SK-N-SH (cell line): ENCODE measurements at regions not wholly inside any gene's neighbourhood (a gene's known extent, or its start where the extent isn't known, plus 50 kb on each side); places are given as distances from the start of the nearest gene placed in this dataset.

Experiments
- CTCF ChIA-PET: fragments of 300-600, 350-600 bp; formaldehyde crosslinking; extraction: SDS; loops from one replicate; lab custom pipeline; 2021; lab: Yijun Ruan, JAX
- POLR2A ChIA-PET: fragments of 350-600 bp; sonication (Branson Sonifier 250); formaldehyde crosslinking; extraction: SDS; loops from one replicate; lab custom pipeline; 2020; ENCODE audit warnings: antibody characterized with exemption, inconsistent platforms; lab: Yijun Ruan, JAX
- DNase-seq: peaks from one replicate; pipeline ENCODE4 v3.0.0; 2012
- H2AFZ ChIP-seq: fragments of 200-600 bp; sonication (generic); 2 replicates; pipeline ENCODE4 v1.8.1; 2016; ENCODE audit warnings: antibody characterized with exemption, mild to moderate bottlenecking, low read depth
- H3F3A ChIP-seq: fragments of 200-600 bp; sonication (generic); replicated peaks from 2 replicates; pipeline ENCODE3; 2016; ENCODE audit warnings: antibody characterized with exemption, mild to moderate bottlenecking; ENCODE audit not compliant: insufficient read depth
- H3K27ac ChIP-seq, 2 experiments: fragments of 200-500 bp in 1 of 2; fragments of 200-600 bp in 1 of 2; sonication (Bioruptor generic) in 1 of 2; sonication (generic), shearing (Covaris generic) in 1 of 2; 2 replicates each; pipeline versions ENCODE4 v1.5.1 to v1.6.1; 2014 to 2016; ENCODE audit warnings: low read depth in 2 of 2, inconsistent platforms in 1 of 2, low read length in 1 of 2, mild to moderate bottlenecking in 1 of 2, mixed read lengths in 1 of 2
- H3K27me3 ChIP-seq: fragments of 200-600 bp; sonication (generic), shearing (Covaris generic); 2 replicates; pipeline ENCODE4 v1.6.1; 2016; ENCODE audit warnings: mixed run types; ENCODE audit not compliant: insufficient read depth
- H3K36me3 ChIP-seq, 2 experiments: fragments of 200-500 bp in 1 of 2; fragments of 200-600 bp in 1 of 2; sonication (Bioruptor generic) in 1 of 2; sonication (generic) in 1 of 2; replicated peaks in 1 of 2; 2 replicates each; pipeline versions ENCODE3 to v1.5.1; 2014 to 2016; ENCODE audit warnings: low read length in 1 of 2, mild to moderate bottlenecking in 1 of 2; ENCODE audit not compliant: insufficient read depth in 2 of 2, control insufficient read depth in 1 of 2
- H3K4me1 ChIP-seq, 2 experiments: fragments of 200-500 bp in 1 of 2; fragments of 200-600 bp in 1 of 2; sonication (Bioruptor generic) in 1 of 2; sonication (generic), shearing (Covaris generic) in 1 of 2; 2 replicates each; pipeline versions ENCODE4 v1.5.1 to v1.6.1; 2014 to 2016; ENCODE audit warnings: low read depth in 1 of 2, low read length in 1 of 2, mixed run types in 1 of 2; ENCODE audit not compliant: insufficient read depth in 2 of 2, control insufficient read depth in 1 of 2
- H3K4me2 ChIP-seq: fragments of 200-600 bp; sonication (generic), shearing (Covaris generic); 2 replicates; pipeline ENCODE4 v1.6.1; 2017; ENCODE audit warnings: mixed run types
- H3K4me3 ChIP-seq, 2 experiments: fragments of 200-500 bp in 1 of 2; fragments of 200-600 bp in 1 of 2; sonication (Bioruptor generic) in 1 of 2; sonication (generic), shearing (Covaris generic) in 1 of 2; 2 replicates each; pipeline versions ENCODE4 v1.5.1 to v1.8.1; 2014 to 2016; ENCODE audit warnings: low read depth in 2 of 2, inconsistent platforms in 1 of 2, low read length in 1 of 2, mild to moderate bottlenecking in 1 of 2, mixed read lengths in 1 of 2, moderate library complexity in 1 of 2
- H3K79me2 ChIP-seq: fragments of 200-600 bp; sonication (generic); 2 replicates; pipeline ENCODE4 v1.8.1; 2017; ENCODE audit warnings: mild to moderate bottlenecking; ENCODE audit not compliant: insufficient read depth
- H3K9ac ChIP-seq: fragments of 200-600 bp; sonication (generic); 2 replicates; pipeline ENCODE4 v1.6.1; 2017; ENCODE audit warnings: mixed run types
- H3K9me2 ChIP-seq: fragments of 200-600 bp; sonication (generic); 2 replicates; pipeline ENCODE4 v1.6.1; 2017; ENCODE audit warnings: mixed run types
- H3K9me3 ChIP-seq: fragments of 200-600 bp; sonication (generic); 2 replicates; pipeline ENCODE4 v1.6.1; 2017; ENCODE audit warnings: mixed run types, mild to moderate bottlenecking, moderate library complexity
- H4K20me1 ChIP-seq: fragments of 200-600 bp; sonication (generic); 2 replicates; pipeline ENCODE4 v1.6.1; 2017; ENCODE audit warnings: mild to moderate bottlenecking, mixed run types; ENCODE audit not compliant: insufficient read depth
- CHD2 ChIP-seq: fragments of 150-350 bp; IDR thresholded peaks from 2 replicates; pipeline ENCODE4 v1.6.1; 2018; ENCODE audit warnings: low read length; ENCODE audit not compliant: partially characterized antibody
- EP300 ChIP-seq, 2 experiments: IDR thresholded peaks; 2 replicates each; pipeline versions ENCODE4 v1.4.0 to v1.6.1; 2012; ENCODE audit warnings: borderline replicate concordance in 1 of 2, low read depth in 1 of 2, low read length in 1 of 2
- FOXM1 ChIP-seq: IDR thresholded peaks from 2 replicates; pipeline ENCODE4 v1.4.0; 2012; ENCODE audit warnings: low read depth, mild to moderate bottlenecking
- GATA2 ChIP-seq: sonication (generic); formaldehyde crosslinking; IDR thresholded peaks from 2 replicates; pipeline ENCODE4 v1.5.0; 2020; ENCODE audit warnings: mild to moderate bottlenecking, missing genetic modification reagents
- JUND ChIP-seq: IDR thresholded peaks from 2 replicates; pipeline ENCODE4 v1.4.0; 2012
- MEF2A ChIP-seq: IDR thresholded peaks from 2 replicates; pipeline ENCODE4 v1.4.0; 2012; ENCODE audit warnings: low read depth, borderline replicate concordance
- NFIC ChIP-seq: IDR thresholded peaks from 2 replicates; pipeline ENCODE4 v1.4.0; 2012; ENCODE audit warnings: borderline replicate concordance
- NRF1 ChIP-seq: IDR thresholded peaks from 2 replicates; pipeline ENCODE4 v1.6.1; 2012; ENCODE audit warnings: low read depth, mild to moderate bottlenecking, low read length
- POLR2AphosphoS5 ChIP-seq: IDR thresholded peaks from 2 replicates; pipeline ENCODE4 v1.6.1; 2012; ENCODE audit warnings: low read depth, low read length
- RAD21 ChIP-seq: IDR thresholded peaks from 2 replicates; pipeline ENCODE4 v1.6.1; 2012; ENCODE audit warnings: mild to moderate bottlenecking, low read length
- RCOR1 ChIP-seq: fragments of 150-350 bp; IDR thresholded peaks from 2 replicates; pipeline ENCODE4 v1.6.1; 2017; ENCODE audit warnings: antibody characterized with exemption, low read length
- RFX5 ChIP-seq: IDR thresholded peaks from 2 replicates; pipeline ENCODE4 v1.6.1; 2012; ENCODE audit warnings: mild to moderate bottlenecking, improper control_type of control experiment, low read length
- RXRA ChIP-seq: IDR thresholded peaks from 2 replicates; pipeline ENCODE4 v1.4.0; 2012; ENCODE audit warnings: low read depth, mild to moderate bottlenecking, borderline replicate concordance
- TCF12 ChIP-seq: IDR thresholded peaks from 2 replicates; pipeline ENCODE4 v1.4.0; 2012
- WGBS: methylation state at CpG from one replicate; pipeline ENCODE4 v1.1.6; 2017; ENCODE audit warnings: low lambda C conversion rate; 5-methylcytosine and 5-hydroxymethylcytosine counted together
- TF ChIP-seq, protein P1 (sequence below): fragments of 200-600 bp; sonication (generic); IDR thresholded peaks from 2 replicates; pipeline ENCODE4 v1.6.1; 2017; ENCODE audit warnings: antibody characterized with exemption, mild to moderate bottlenecking, moderate library complexity
- TF ChIP-seq, protein P2 (sequence below): fragments of 150-350 bp; IDR thresholded peaks from 2 replicates; pipeline ENCODE4 v1.6.1; 2017; ENCODE audit warnings: antibody characterized with exemption, low read length, low read depth, borderline replicate concordance
- TF ChIP-seq, protein P3 (sequence below): IDR thresholded peaks from 2 replicates; pipeline ENCODE4; 2012
- TF ChIP-seq, protein P4 (sequence below): IDR thresholded peaks from 2 replicates; pipeline ENCODE4 v1.4.0; 2012; ENCODE audit warnings: low read depth, borderline replicate concordance
- TF ChIP-seq, protein P5 (sequence below): IDR thresholded peaks from 2 replicates; pipeline ENCODE4 v1.4.0; 2012; ENCODE audit warnings: low read depth, borderline replicate concordance

DNA sequence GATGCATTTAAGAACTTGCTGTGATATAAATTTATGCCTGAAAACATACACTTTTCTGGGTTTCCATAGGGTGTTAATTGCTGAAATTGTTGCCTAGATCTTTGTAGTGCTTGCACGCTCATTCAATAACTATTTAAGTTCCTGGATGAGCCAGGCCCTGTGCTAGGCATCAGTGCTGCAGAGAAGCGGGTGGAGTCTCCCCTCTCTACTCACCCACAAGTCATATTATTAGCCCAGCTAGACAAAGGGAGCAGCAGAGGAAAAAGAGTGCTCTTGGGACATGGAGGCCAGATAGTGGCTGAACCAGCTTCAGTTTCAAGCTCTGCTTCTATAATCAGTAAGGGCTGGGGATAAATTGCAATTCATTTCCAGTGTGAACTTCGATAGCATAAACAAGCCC lies 329.1 kb downstream of the TFAP2B start (continued):
- TF ChIP-seq, protein P1, sequence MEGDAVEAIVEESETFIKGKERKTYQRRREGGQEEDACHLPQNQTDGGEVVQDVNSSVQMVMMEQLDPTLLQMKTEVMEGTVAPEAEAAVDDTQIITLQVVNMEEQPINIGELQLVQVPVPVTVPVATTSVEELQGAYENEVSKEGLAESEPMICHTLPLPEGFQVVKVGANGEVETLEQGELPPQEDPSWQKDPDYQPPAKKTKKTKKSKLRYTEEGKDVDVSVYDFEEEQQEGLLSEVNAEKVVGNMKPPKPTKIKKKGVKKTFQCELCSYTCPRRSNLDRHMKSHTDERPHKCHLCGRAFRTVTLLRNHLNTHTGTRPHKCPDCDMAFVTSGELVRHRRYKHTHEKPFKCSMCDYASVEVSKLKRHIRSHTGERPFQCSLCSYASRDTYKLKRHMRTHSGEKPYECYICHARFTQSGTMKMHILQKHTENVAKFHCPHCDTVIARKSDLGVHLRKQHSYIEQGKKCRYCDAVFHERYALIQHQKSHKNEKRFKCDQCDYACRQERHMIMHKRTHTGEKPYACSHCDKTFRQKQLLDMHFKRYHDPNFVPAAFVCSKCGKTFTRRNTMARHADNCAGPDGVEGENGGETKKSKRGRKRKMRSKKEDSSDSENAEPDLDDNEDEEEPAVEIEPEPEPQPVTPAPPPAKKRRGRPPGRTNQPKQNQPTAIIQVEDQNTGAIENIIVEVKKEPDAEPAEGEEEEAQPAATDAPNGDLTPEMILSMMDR, result no peak
- TF ChIP-seq RAD21 (no peak), TCF12 (no peak), EP300 (IDR thresholded peaks at IDR 0.05; ENCODE audit: borderline replicate concordance in 1 of 2, low read depth in 1 of 2, low read length in 1 of 2) (no peak), FOXM1 (no peak), RCOR1 (no peak)
- TF ChIP-seq, protein P2, sequence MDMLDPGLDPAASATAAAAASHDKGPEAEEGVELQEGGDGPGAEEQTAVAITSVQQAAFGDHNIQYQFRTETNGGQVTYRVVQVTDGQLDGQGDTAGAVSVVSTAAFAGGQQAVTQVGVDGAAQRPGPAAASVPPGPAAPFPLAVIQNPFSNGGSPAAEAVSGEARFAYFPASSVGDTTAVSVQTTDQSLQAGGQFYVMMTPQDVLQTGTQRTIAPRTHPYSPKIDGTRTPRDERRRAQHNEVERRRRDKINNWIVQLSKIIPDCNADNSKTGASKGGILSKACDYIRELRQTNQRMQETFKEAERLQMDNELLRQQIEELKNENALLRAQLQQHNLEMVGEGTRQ, result no peak
- TF ChIP-seq, protein P3, sequence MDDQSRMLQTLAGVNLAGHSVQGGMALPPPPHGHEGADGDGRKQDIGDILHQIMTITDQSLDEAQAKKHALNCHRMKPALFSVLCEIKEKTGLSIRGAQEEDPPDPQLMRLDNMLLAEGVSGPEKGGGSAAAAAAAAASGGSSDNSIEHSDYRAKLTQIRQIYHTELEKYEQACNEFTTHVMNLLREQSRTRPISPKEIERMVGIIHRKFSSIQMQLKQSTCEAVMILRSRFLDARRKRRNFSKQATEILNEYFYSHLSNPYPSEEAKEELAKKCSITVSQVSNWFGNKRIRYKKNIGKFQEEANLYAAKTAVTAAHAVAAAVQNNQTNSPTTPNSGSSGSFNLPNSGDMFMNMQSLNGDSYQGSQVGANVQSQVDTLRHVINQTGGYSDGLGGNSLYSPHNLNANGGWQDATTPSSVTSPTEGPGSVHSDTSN, result no peak
- TF ChIP-seq, protein P4, sequence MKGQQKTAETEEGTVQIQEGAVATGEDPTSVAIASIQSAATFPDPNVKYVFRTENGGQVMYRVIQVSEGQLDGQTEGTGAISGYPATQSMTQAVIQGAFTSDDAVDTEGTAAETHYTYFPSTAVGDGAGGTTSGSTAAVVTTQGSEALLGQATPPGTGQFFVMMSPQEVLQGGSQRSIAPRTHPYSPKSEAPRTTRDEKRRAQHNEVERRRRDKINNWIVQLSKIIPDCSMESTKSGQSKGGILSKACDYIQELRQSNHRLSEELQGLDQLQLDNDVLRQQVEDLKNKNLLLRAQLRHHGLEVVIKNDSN, result no peak

DNA sequence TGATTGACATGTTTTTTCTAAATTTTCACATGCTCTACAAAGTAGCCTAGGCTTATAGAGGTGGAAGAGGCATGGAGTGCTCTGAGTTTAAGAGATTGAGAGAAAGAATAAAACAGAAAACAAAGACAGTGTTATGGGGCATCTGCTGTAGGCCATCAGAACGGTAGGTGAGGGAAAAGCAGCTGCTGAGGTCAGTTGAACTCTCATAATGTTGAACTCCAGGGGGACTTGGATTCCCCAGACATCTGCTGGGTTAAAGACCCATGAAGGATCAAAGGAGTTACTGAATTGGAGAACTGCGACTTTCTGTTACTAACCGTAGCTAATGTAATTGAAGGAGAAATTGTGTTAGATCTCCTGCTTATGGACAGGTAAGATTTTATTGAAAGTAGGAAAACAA lies 333.9 kb downstream of the TFAP2B start:
- no peaks in the 10 kb centered on the region; the same call in 1 of the 2 replicates for H3K9me3 ChIP-seq
- H3F3A ChIP-seq, result no peaks in the 10 kb centered on the region
- H3K27ac ChIP-seq, result no peak overlapping the region
- no peak overlapping the region for H3K9ac ChIP-seq
- H3K9me2 ChIP-seq, result no peaks in the 10 kb centered on the region
- no peak for DNase-seq
- no peaks in the 10 kb centered on the region for H3K79me2 ChIP-seq
- H3K4me3 ChIP-seq, result no peak overlapping the region
- no peaks in the 10 kb centered on the region for H3K36me3 ChIP-seq
- no peaks in the 10 kb centered on the region; a peak in 1 of 4 replicates for H3K4me1 ChIP-seq
- CTCF ChIA-PET, result no interaction called here
- no peaks in the 10 kb centered on the region for H3K27me3 ChIP-seq
- no peaks in the 10 kb centered on the region for H4K20me1 ChIP-seq
- 70% methylated on average over 3 of the region's 3 CpGs for WGBS
- H3K4me2 ChIP-seq, result no peak overlapping the region
- POLR2A ChIA-PET, result no interaction called here
- no peak overlapping the region for H2AFZ ChIP-seq
- TF ChIP-seq MEF2A, result no peak
- TF ChIP-seq RXRA, result no peak
- TF ChIP-seq, protein P2, result no peak
- TF ChIP-seq, protein P5, sequence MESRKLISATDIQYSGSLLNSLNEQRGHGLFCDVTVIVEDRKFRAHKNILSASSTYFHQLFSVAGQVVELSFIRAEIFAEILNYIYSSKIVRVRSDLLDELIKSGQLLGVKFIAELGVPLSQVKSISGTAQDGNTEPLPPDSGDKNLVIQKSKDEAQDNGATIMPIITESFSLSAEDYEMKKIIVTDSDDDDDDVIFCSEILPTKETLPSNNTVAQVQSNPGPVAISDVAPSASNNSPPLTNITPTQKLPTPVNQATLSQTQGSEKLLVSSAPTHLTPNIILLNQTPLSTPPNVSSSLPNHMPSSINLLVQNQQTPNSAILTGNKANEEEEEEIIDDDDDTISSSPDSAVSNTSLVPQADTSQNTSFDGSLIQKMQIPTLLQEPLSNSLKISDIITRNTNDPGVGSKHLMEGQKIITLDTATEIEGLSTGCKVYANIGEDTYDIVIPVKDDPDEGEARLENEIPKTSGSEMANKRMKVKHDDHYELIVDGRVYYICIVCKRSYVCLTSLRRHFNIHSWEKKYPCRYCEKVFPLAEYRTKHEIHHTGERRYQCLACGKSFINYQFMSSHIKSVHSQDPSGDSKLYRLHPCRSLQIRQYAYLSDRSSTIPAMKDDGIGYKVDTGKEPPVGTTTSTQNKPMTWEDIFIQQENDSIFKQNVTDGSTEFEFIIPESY, result no peak
- no peak for TF ChIP-seq CHD2
- no peak for TF ChIP-seq POLR2AphosphoS5
- no peak for TF ChIP-seq NRF1
- TF ChIP-seq NFIC, result no peak
- no peak for TF ChIP-seq FOXM1
- no peak for TF ChIP-seq EP300 (IDR thresholded peaks at IDR 0.05; ENCODE audit: borderline replicate concordance in 1 of 2, low read depth in 1 of 2, low read length in 1 of 2)
- TF ChIP-seq GATA2 (CRISPR knock-in tag), result no peak
- TF ChIP-seq TCF12, result no peak
- TF ChIP-seq, protein P1, result no peak
- no peak for TF ChIP-seq JUND
- TF ChIP-seq RFX5, result no peak
